H9 (cell line): ENCODE measurements at regions not wholly inside any gene's neighbourhood (a gene's known extent, or its start where the extent isn't known, plus 50 kb on each side); places are given as distances from the start of the nearest gene placed in this dataset.

ENCODE experiments used
- DNase-seq: peaks from one replicate; pipeline ENCODE4 v3.0.0-alpha.2; 2017
- H2AFZ ChIP-seq: one replicate; pipeline ENCODE4 v1.6.1; 2013; ENCODE audit warnings: mild to moderate bottlenecking, low read length, control low read depth, moderate library complexity
- H2AK5ac ChIP-seq: 2 replicates; pipeline ENCODE4 v1.6.1; 2013; ENCODE audit warnings: low read length, control low read depth, mixed read lengths; ENCODE audit not compliant: insufficient read length
- H2BK120ac ChIP-seq: one replicate; pipeline ENCODE4 v1.6.1; 2013; ENCODE audit warnings: low read depth, mild to moderate bottlenecking, low read length, control low read depth, inconsistent platforms; ENCODE audit not compliant: poor library complexity, severe bottlenecking
- H2BK12ac ChIP-seq: 2 replicates; pipeline ENCODE4 v1.6.1; 2013; ENCODE audit warnings: low read length, control low read depth, mixed read lengths, low read depth; ENCODE audit not compliant: insufficient read length
- H2BK15ac ChIP-seq: 2 replicates; pipeline ENCODE4 v1.6.1; 2013; ENCODE audit warnings: low read depth, low read length, control low read depth
- H2BK20ac ChIP-seq: one replicate; pipeline ENCODE4 v1.6.1; 2013; ENCODE audit warnings: low read depth, mild to moderate bottlenecking, low read length, control low read depth, inconsistent platforms; ENCODE audit not compliant: poor library complexity, severe bottlenecking
- H2BK5ac ChIP-seq: 2 replicates; pipeline ENCODE4 v1.6.1; 2013; ENCODE audit warnings: low read length, control low read depth, mixed read lengths; ENCODE audit not compliant: insufficient read length
- H3K14ac ChIP-seq: 2 replicates; pipeline ENCODE4 v1.6.1; 2013; ENCODE audit warnings: low read length, control low read depth; ENCODE audit not compliant: insufficient read depth
- H3K18ac ChIP-seq: 2 replicates; pipeline ENCODE4 v1.6.1; 2013; ENCODE audit warnings: low read depth, mild to moderate bottlenecking, mixed read lengths, low read length, control low read depth; ENCODE audit not compliant: insufficient read length
- H3K23ac ChIP-seq: 2 replicates; pipeline ENCODE4 v1.6.1; 2013; ENCODE audit warnings: low read length, control low read depth, mixed read lengths, low read depth; ENCODE audit not compliant: insufficient read length
- H3K23me2 ChIP-seq: 2 replicates; pipeline ENCODE4 v1.6.1; 2013; ENCODE audit warnings: low read depth, mild to moderate bottlenecking, mixed read lengths, low read length, control low read depth; ENCODE audit not compliant: insufficient read length, poor library complexity, severe bottlenecking
- H3K27ac ChIP-seq: 2 replicates; pipeline ENCODE4 v1.5.1; 2013; ENCODE audit warnings: low read length, control low read depth, mixed read lengths, low read depth; ENCODE audit not compliant: insufficient read length
- H3K27me3 ChIP-seq: 2 replicates; pipeline ENCODE4 v1.6.1; 2013; ENCODE audit warnings: low read length, control low read depth, inconsistent platforms; ENCODE audit not compliant: insufficient read depth
- H3K4ac ChIP-seq: 2 replicates; pipeline ENCODE4 v1.6.1; 2013; ENCODE audit warnings: low read depth, mild to moderate bottlenecking, control low read depth, inconsistent platforms, low read length, moderate library complexity
- H3K4me1 ChIP-seq: 2 replicates; pipeline ENCODE4 v1.6.1; 2013; ENCODE audit warnings: low read length, control low read depth, inconsistent platforms; ENCODE audit not compliant: insufficient read depth
- H3K4me2 ChIP-seq: 2 replicates; pipeline ENCODE4 v1.6.1; 2013; ENCODE audit warnings: low read length, control low read depth, mixed read lengths; ENCODE audit not compliant: insufficient read length, insufficient read depth
- H3K56ac ChIP-seq: 2 replicates; pipeline ENCODE4 v1.6.1; 2013; ENCODE audit warnings: low read depth, mild to moderate bottlenecking, mixed read lengths, low read length, control low read depth; ENCODE audit not compliant: insufficient read length
- H3K79me1 ChIP-seq: 2 replicates; pipeline ENCODE4 v1.6.1; 2013; ENCODE audit warnings: low read depth, mild to moderate bottlenecking, moderate library complexity, low read length, control low read depth, inconsistent platforms; ENCODE audit not compliant: insufficient read depth, poor library complexity, severe bottlenecking
- H3K79me2 ChIP-seq: 2 replicates; pipeline ENCODE4 v1.6.1; 2013; ENCODE audit warnings: low read length, control low read depth, inconsistent platforms; ENCODE audit not compliant: insufficient read depth
- H3K9ac ChIP-seq: 2 replicates; pipeline ENCODE4 v1.6.1; 2013; ENCODE audit warnings: low read length, control low read depth, mixed read lengths; ENCODE audit not compliant: insufficient read length; ENCODE audit errors: extremely low read depth
- H3K9me3 ChIP-seq: one replicate; pipeline ENCODE4 v1.6.1; 2013; ENCODE audit warnings: low read depth, low read length, inconsistent platforms; ENCODE audit not compliant: control insufficient read depth
- H3T11ph ChIP-seq: one replicate; pipeline ENCODE4 v1.6.1; 2013; ENCODE audit warnings: mild to moderate bottlenecking, low read length, control low read depth, inconsistent platforms
- H4K20me1 ChIP-seq: one replicate; pipeline ENCODE4 v1.6.1; 2013; ENCODE audit not compliant: control insufficient read depth, insufficient read length, insufficient read depth
- H4K5ac ChIP-seq: 2 replicates; pipeline ENCODE4 v1.6.1; 2013; ENCODE audit warnings: low read depth, mild to moderate bottlenecking, mixed read lengths, low read length, control low read depth; ENCODE audit not compliant: insufficient read length
- H4K8ac ChIP-seq: replicated peaks from 2 replicates; pipeline ENCODE4 v1.6.1; 2013; ENCODE audit warnings: low read length, control low read depth, mixed read lengths, low read depth; ENCODE audit not compliant: insufficient read length
- H4K91ac ChIP-seq: 2 replicates; pipeline ENCODE4 v1.6.1; 2013; ENCODE audit warnings: low read depth, mild to moderate bottlenecking, moderate library complexity, mixed read lengths, low read length, control low read depth; ENCODE audit not compliant: insufficient read length
- H3K27ac Mint-ChIP-seq, 3 experiments: 2 replicates in 2 of 3; 3 replicates in 1 of 3; pipeline ENCODE4 v1.8.0; 2020 to 2021; ENCODE audit warnings: mixed read lengths in 3 of 3, mild to moderate bottlenecking in 1 of 3, moderate library complexity in 1 of 3
- H3K27me3 Mint-ChIP-seq: 2 replicates; pipeline ENCODE4 v1.8.0; 2021; ENCODE audit warnings: low read depth, mild to moderate bottlenecking, moderate library complexity, mixed read lengths
- H3K36me3 Mint-ChIP-seq, 3 experiments: 2 replicates in 2 of 3; 3 replicates in 1 of 3; pipeline ENCODE4 v1.8.0; 2020 to 2021; ENCODE audit warnings: low read depth in 3 of 3, mixed read lengths in 3 of 3; ENCODE audit not compliant: insufficient read depth in 1 of 3
- H3K4me1 Mint-ChIP-seq, 2 experiments: 2 replicates each; pipeline ENCODE4 v1.8.0; 2020; ENCODE audit warnings: mixed read lengths in 2 of 2
- H3K4me3 Mint-ChIP-seq, 2 experiments: 2 replicates in 1 of 2; 3 replicates in 1 of 2; pipeline ENCODE4 v1.8.0; 2020 to 2021; ENCODE audit warnings: mild to moderate bottlenecking in 2 of 2, mixed read lengths in 2 of 2, moderate library complexity in 1 of 2
- H3K9me3 Mint-ChIP-seq, 2 experiments: 2 replicates in 1 of 2; 3 replicates in 1 of 2; pipeline ENCODE4 v1.8.0; 2020; ENCODE audit warnings: mild to moderate bottlenecking in 2 of 2, mixed read lengths in 2 of 2, moderate library complexity in 1 of 2
- CTCF ChIP-seq: fragments of 200-600 bp; sonication (generic); conservative IDR thresholded peaks from 3 replicates; pipeline ENCODE4 v1.8.0; 2021; ENCODE audit warnings: antibody characterized with exemption, mild to moderate bottlenecking
- WGBS: extraction: QIAGEN DNeasy Blood & Tissue Kit; methylation state at CpG from one replicate; pipeline ENCODE4 v1.1.7; 2013; ENCODE audit warnings: missing lambda C conversion rate, low lambda C conversion rate, mixed read lengths; ENCODE audit not compliant: insufficient read length; ENCODE audit errors: extremely low coverage; 5-methylcytosine and 5-hydroxymethylcytosine counted together

- Mint-ChIP-seq H3K4me3 (no peak overlapping the region), H3K36me3 (no peaks in the 10 kb centered on the region), H3K4me1 (no peaks in the 10 kb centered on the region), H3K9me3 (no peaks in the 10 kb centered on the region; a peak in 3 of 5 replicates), H3K27ac (no peak overlapping the region), H3K27me3 (no peaks in the 10 kb centered on the region)
- Histone ChIP-seq H4K5ac (no peak overlapping the region), H3K4me1 (no peaks in the 10 kb centered on the region), H3K23me2 (no peaks in the 10 kb centered on the region), H2AFZ (no peak overlapping the region), H3K9me3 (no peaks in the 10 kb centered on the region), H3K14ac (no peak overlapping the region), H3K4me2 (no peak overlapping the region), H2BK120ac (no peak overlapping the region), H3K79me1 (no peaks in the 10 kb centered on the region), H3K18ac (no peak overlapping the region), H3T11ph (no peak overlapping the region), H4K8ac (no peak overlapping the region), H3K4ac (no peak overlapping the region), H2BK12ac (no peak overlapping the region), H3K27me3 (no peaks in the 10 kb centered on the region), H4K20me1 (no peaks in the 10 kb centered on the region), H2BK15ac (no peak overlapping the region), H3K23ac (no peak overlapping the region), H3K27ac (no peak overlapping the region), H3K56ac (no peak overlapping the region), H2BK5ac (no peak overlapping the region), H2BK20ac (no peak overlapping the region), H3K79me2 (no peaks in the 10 kb centered on the region), H3K9ac (no peak overlapping the region), H4K91ac (no peak overlapping the region), H2AK5ac (no peak overlapping the region)
- DNase-seq: no peak
- WGBS: no CpG with 5 or more reads among the region's 1 CpG
- TF ChIP-seq CTCF: no peak
These were observed 104.0 kb upstream of the ACTBL2 start for GRCh38 chr5:57586649-57587048.
